Fibroblast of gingiva (primary cell): ENCODE measurements at regions not wholly inside any gene's neighbourhood (a gene's known extent, or its start where the extent isn't known, plus 50 kb on each side); places are given as distances from the start of the nearest gene placed in this dataset.

Experiments used
- DNase-seq: peaks from one replicate; pipeline ENCODE4 v3.0.0-alpha.2; 2011; ENCODE audit warnings: low read depth

- DNase-seq: no peak
Measured at GRCh38 chr3:8201886-8202285, 299.7 kb upstream of the LMCD1 start.

GRCh38 chr3:8204331-8204730 is 297.3 kb upstream of the LMCD1 start:
- DNase-seq: no peak

DNA sequence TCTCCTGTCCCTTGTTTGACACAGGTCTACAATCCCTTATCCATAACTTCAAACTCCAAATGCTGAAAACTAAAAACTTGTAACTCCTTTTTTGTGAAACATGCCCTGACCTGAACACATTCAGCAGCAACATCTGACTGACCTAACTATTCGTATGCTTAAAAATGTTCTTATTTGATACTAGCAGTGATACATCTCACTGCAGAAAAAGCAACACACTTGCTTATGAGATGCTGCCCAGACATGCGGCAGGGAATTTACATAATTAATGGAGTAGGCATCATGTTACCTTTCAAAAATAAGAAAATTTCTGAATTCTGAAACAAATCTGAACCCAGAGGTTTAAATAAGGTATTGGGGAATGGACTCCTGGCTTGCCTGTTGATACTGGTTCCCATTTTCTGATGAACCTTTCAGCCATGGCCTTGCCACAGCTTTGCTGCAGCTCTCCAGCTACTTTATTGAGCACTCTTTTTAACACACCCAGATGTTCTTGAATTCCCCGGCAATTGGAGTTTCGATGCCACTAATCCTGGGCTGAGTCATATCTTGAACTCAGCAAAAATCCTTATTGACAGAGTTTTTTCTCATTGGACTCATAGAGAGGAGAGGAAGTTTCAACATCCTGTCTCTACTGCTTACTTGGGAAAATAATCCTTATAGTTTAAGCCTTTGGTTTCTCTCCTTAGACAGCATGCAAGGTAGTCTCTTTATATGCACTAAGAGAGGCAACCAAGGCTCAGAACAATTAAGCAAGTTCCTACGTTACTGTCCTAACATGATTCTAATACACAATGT is 296.6 kb upstream of the LMCD1 start:
- DNase-seq: no peak

DNA sequence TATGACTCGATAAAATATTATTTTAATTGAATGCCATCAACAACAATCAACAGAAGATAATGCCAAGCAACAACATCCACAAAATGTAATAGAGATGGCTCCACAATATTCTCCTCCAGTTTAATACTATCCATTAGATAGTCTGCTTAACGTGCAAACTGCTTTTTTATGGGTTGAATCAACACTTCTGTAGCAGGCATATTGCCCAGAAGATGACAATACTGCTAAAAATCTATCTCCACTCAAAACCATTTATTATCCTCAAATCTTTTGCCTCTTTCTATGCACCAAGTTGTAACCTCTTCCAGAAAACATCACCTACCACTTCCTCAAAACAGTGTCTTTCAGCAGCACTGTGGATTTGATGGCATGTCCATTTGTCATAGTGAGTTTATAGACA is 295.7 kb upstream of the LMCD1 start:
- no peak for DNase-seq

DNA sequence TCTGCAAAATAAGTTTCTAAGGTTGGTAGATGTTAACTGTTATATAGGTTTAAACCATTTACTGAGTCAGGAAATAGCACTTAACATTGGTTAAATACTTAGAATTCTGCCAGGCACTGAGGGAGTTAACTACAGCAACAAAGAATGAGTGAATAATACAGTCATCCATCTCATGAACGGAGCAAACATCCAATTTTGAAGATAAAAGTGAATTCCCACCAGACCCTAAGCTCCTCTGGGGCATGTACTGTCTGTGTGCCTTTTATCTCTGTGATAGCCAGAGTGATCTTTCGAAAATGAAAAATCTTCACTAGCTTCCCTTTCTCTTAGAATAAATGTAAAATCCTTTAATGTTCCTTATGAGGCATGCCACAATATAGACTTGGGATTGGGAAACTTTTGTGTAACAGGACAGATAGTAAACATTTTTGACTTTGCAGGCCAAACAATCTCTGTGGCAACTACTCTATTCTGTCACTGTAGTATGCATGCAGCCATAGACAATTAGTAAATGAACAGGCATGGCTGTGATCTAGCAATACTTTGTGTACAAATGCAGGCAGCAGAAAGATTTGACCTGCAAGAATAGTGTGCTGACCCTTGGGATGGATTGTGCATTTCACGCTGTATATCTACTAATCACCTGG is 294.5 kb upstream of the LMCD1 start:
- no peak for DNase-seq

DNA sequence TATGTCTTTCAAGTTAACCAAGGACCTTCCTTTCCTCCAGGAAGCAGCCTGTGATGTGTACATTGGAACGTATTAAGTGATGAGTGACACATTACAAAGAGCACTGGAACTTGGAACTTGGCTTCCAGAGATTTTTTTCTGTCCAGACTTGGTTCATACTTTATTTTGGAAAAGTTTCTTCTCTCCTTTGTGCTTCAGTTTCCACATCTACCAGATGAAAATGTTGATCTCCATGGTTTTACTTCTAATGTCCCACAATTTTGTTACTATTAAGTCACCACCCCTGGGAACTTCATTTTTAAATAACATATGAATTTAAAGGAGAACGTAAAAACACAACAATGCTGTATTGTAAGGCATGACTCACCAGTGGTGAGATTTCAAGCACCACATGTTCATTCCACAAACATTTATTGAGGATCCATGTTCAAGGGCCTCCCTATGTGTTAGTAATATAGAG is 290.7 kb upstream of the LMCD1 start:
- DNase-seq: no peak

DNA sequence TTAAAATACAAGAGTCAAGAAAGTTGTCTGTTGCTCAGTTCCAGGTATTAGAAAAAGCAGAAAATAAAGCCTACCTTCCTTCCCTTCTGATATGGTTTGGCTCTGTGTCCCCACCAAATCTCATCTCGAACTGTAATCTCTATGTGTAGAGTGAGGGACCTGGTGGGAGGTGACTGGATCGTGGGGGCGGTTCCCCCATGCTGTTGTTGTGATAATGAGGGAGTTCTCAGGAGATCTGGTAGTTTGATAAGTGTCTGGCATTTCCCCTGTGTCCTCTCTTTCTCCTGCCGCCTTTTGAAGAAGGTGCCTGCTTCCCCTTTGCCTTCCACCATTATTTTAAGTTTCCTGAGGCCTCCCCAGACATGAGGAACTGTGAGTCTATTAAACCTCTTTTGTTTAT is 288.8 kb upstream of the LMCD1 start:
- no peak for DNase-seq

DNA sequence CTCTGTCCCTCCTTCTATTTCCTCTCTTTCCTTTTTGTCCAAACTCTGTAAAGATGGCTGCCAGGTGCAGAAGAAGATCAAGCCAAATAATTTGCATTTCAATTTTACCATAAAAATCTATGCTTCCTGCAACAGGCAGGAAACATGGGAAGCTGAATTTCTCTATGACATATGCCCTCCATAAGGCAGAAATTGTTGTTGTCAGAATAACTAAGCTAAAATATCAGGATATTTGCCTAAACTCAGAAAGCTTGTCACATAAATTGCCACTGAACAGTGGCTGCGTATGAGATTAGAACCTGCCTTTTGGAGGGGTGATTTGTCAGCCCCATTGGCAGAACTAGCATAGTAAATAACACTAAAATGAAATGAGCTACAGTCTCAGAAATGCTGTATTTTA is 288.3 kb upstream of the LMCD1 start:
- no peak for DNase-seq

DNA sequence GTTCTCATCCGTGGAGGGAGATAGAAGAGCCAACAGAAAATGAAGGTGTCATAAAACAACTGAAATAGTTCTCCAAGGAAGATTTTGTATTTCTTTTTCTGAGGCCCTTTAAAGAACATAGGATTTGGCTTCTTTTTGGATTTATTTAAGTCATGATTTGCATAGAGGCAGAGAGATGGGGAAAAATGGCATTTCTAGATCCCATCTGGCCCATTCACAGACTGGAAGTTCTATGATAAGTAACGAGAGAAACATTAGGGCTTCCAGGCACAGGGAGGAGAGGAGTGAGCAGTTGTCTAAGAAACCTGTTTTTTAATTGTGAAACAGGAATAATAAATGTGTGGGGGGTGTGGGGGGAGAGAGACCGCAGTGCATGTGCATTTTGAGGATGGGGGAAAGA is 285.8 kb upstream of the LMCD1 start:
- DNase-seq: no peak

- no peak for DNase-seq
Measured at GRCh38 chr3:8218353-8218940, 283.2 kb upstream of the LMCD1 start.

DNA sequence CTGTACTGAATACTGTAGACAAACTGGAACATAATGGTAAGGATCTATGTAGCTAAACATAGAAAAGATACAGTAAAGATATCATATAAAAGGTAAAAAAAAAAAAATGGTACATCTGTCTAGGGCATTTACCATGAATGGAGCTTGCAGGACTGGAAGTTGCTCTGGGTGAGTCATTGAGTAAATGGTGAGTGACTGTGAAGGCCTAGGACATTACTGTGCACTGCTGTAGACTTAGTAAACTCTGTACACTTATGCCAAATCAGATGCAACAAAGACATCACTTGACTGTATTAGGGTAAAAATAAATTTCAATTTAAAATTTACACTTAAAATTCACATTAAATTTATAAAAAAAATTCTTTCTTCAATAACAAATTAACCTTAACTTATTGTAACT is 281.3 kb upstream of the LMCD1 start:
- DNase-seq: no peak

DNA sequence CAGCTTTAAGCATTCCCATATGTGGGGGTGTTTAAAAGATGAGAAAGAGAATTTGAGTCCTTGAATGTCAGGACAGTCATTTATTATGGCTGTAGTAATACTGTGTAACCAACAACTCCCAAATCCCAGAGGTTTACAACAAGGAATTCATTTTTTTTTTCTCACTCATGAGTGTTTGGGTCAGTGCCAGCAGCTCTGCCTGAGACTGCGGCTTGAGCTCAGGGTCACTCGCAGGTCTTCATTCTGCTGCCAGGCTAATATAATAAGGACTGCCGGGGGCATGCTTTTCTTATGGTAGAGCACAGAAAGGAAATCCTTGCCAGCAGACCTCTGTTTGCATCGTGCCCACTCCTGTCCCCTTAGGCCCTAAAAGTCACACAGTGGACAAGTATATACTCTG is 277.9 kb upstream of the LMCD1 start:
- no peak for DNase-seq

GRCh38 chr3:8224941-8225340 is 276.7 kb upstream of the LMCD1 start:
- DNase-seq: no peak

DNA sequence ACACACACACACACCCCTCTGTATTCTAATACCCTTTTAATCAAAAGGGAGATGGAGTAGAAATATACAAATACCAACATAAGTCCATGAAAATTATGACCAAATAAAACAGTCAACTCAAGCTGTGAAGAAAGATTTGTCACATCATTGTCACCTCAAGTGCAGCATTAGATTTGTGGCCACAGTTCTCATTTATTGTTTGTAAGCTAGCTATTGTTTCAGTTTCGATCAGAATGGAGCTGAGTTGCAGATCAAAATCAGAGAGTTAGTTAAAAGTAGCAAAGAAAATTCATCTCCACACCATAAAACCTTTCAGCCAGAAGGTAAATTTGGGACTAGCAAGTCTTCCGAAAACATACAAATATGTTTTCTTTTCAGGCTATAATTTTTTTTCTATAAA is 267.7 kb upstream of the LMCD1 start:
- no peak for DNase-seq

DNA sequence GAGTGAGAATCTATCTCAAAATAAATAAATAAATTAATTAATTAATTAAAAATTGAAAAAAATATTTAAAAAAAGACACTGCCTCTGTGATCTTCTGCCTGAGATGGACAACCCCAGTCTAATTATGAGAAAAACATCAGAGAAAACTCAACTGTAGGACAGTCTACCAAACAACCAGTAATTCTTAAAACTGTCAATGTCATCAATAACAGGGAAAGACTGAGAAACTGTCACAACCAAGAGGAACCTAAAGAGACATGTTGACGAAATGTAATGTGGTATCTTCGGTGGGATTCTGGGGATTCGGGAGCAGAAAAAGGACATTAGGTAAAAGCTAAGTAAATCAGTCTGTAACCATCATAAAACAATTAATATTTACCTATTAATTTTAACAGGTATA is 265.4 kb upstream of the LMCD1 start:
- no peak for DNase-seq

GRCh38 chr3:8237893-8238292 is 263.7 kb upstream of the LMCD1 start:
- DNase-seq: no peak

DNA sequence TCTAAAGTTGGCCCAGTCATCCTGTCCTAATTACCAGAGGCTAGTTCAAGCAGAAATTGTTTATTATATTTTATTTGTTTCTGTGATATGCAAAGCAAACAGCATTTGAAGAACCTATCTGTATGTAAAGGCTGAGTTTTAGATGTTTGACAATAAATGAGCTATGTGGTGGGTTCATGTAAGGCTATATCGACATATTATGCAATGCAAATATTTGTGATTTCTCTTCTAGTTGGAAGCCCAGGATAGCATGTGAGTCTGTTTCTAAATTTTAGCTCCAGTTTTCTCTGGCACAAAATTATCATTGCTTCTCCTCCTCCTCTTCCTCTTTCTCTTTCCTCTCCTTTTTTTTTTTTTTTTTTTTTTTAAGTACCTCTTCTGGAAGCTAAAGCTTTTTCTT is 263.2 kb upstream of the LMCD1 start:
- DNase-seq: no peak

DNA sequence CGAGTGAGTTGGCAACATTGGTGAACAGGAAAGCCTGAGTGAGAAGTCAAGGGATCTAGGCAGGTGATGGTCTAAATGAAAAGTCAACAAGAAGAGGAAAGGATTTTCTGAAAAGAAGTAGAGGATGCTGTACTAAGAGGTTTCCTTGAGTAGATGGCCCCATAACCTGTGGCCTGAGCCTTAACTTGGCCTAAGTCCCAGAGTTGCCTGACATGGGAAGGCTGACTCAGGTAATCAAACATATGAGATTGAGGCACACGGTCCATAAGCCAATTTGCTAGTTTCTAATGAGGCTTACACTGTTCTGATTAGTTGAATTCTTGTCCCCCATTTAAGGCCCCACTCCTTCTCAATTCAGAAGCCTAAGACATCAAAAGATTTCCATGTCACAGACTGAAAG is 262.5 kb upstream of the LMCD1 start:
- no peak for DNase-seq

- DNase-seq: peak; percentile 9
Measured at GRCh38 chr3:8239718-8240695, 261.6 kb upstream of the LMCD1 start.

- DNase-seq: no peak
Measured at GRCh38 chr3:8246070-8246469, 255.6 kb upstream of the LMCD1 start.

DNA sequence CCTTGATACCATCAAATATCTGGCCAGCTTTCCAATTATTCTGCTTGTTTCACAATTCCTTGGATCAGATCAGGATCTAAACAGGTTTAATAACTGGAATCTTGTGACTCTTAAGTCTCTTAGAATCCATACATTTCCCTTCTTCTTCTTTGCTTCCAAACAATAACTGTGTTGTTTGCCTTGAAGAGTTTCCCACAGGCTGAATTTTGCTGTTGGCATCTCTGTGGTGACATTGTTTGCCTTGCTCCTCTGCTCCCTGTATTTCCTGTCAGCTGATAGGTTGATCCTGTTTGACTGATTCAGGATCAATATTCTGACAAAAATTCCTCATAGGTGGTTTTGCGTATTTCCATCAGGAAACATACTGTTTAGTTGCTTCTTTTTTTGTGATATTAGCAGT is 248.4 kb upstream of the LMCD1 start:
- DNase-seq: no peak

- no peak for DNase-seq
Measured at GRCh38 chr3:8254489-8254888, 247.1 kb upstream of the LMCD1 start.
